ENCODE measurements at regions not wholly inside any gene's neighbourhood (a gene's known extent, or its start where the extent isn't known, plus 50 kb on each side); places are given as distances from the start of the nearest gene placed in this dataset.

DNA sequence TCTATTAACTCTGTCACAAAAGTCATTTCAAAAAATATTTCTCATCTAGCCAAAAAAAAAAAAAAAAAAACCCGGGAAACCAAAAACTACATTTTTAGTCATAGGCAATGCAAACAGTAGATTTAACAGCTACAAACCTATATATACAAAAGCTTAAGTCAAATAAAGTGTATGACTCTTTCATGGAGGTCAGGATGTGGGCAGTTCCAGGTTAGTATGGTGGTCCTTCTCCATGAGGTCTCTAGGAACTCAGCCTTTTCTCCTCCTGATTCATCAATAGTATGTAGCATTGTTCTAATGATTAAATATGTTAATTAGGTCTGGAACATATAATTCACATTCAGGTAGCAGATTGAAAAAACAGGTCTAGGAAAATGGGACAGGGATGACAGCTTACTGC, 586.5 kb downstream of the SLC16A7 start:
- TF ChIP-seq FOXK2 (IDR thresholded peaks at IDR 0.05) (no peak), ZNF384 (IDR thresholded peaks at IDR 0.05) (no peak), ELF4 (IDR thresholded peaks at IDR 0.05) (no peak), FOXM1 (IDR thresholded peaks at IDR 0.05; ENCODE audit: borderline replicate concordance) (no peak), LEF1 (IDR thresholded peaks at IDR 0.05; ENCODE audit: borderline replicate concordance) (no peak), HDGF (IDR thresholded peaks at IDR 0.05; ENCODE audit: borderline replicate concordance) (no peak), NFRKB (IDR thresholded peaks at IDR 0.05) (no peak), SP1 (IDR thresholded peaks at IDR 0.05) (no peak), FOXA1 (IDR thresholded peaks at IDR 0.05) (no peak), SUZ12 (IDR thresholded peaks at IDR 0.05) (no peak), CTBP1 (IDR thresholded peaks at IDR 0.05; ENCODE audit: borderline replicate concordance) (no peak), BHLHE40 (IDR thresholded peaks at IDR 0.05; ENCODE audit: borderline replicate concordance) (no peak), ARNT (IDR thresholded peaks at IDR 0.05) (no peak)
- TF ChIP-seq, protein P1, sequence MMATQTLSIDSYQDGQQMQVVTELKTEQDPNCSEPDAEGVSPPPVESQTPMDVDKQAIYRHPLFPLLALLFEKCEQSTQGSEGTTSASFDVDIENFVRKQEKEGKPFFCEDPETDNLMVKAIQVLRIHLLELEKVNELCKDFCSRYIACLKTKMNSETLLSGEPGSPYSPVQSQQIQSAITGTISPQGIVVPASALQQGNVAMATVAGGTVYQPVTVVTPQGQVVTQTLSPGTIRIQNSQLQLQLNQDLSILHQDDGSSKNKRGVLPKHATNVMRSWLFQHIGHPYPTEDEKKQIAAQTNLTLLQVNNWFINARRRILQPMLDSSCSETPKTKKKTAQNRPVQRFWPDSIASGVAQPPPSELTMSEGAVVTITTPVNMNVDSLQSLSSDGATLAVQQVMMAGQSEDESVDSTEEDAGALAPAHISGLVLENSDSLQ (IDR thresholded peaks at IDR 0.05) = no peak

Measured in HEK293T (cell line).